ENCODE measurements at regions not wholly inside any gene's neighbourhood (a gene's known extent, or its start where the extent isn't known, plus 50 kb on each side); places are given as distances from the start of the nearest gene placed in this dataset.
"Not testable (repeated sequence)": the region's sequence is repeated elsewhere in the genome, so short reads cannot be mapped to it uniquely, and the experiment has no call there.

DNA sequence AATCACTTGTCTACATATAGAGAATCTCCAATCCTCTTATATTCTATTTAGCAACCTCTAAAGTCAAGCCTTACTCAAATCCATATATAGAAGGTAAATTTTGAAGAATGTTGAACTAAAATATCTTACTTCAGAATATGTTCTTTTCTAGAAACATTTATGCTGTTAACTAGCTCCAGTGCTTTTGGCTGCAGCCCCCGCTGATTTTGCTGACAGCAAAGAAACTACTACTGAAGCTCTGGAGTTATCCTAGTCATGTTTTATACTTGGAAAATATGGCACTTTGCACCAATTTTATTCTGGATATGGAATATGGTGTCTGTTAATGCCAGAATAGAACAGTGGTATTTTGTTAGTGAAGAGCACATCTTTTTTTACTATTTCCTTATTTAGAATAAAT, 212.4 kb upstream of the FSIP2 start:
- DNase-seq = no peak

GRCh38 chr2:185531721-185532120, 206.9 kb upstream of the FSIP2 start:
- DNase-seq = no peak

- DNase-seq = no peak
Observed at GRCh38 chr2:185537689-185538088, 200.9 kb upstream of the FSIP2 start.

GRCh38 chr2:185567196-185567595, 171.4 kb upstream of the FSIP2 start:
- DNase-seq = no peak

GRCh38 chr2:185567940-185568339, 170.7 kb upstream of the FSIP2 start:
- DNase-seq = no peak

DNA sequence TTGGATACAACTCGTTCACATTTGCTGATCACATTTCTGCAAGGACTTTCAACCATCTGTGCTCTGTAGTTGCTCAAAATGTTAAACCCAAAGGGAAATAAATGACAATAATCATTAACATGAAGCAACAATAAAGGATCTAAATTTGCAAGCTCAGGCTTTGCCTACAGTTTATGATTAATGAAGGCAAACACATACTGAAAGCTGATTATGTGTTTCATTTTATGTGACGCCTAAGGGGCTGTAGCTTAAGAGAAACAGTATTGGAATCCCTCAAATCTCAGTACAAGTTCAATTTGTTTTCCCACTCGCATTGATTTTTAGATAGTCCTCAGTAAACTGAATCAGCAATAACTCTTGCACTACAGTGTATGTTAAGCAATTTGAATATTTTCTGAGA, 160.3 kb upstream of the FSIP2 start:
- DNase-seq = no peak

- no peak for DNase-seq
Observed at GRCh38 chr2:185583058-185583816, 155.4 kb upstream of the FSIP2 start.

DNA sequence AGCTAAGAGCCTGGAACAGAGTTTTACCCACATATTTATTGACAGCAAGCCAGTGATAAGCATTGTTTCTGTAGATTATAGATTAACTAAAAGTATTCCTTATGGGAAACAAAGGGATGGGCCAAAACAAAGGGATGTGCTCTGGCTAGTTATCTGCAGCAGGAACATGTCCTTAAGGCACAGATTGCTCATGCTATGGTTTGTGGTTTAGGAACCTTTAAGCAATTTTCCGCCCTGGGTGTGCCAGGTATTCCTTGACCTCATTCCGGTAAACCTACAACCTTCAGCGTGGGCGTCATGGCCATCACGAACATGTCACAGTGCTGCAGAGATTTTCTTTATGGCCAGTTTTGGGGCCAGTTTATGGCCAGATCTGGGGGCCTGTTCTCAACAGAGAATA, 153.4 kb upstream of the FSIP2 start:
- not testable (repeated sequence) for DNase-seq

GRCh38 chr2:185591276-185591675, 147.3 kb upstream of the FSIP2 start:
- DNase-seq = not testable (repeated sequence)

- DNase-seq = no peak
Observed at GRCh38 chr2:185607945-185608344, 130.7 kb upstream of the FSIP2 start.

- no peak for DNase-seq
Observed at GRCh38 chr2:185608799-185609198, 129.8 kb upstream of the FSIP2 start.

DNA sequence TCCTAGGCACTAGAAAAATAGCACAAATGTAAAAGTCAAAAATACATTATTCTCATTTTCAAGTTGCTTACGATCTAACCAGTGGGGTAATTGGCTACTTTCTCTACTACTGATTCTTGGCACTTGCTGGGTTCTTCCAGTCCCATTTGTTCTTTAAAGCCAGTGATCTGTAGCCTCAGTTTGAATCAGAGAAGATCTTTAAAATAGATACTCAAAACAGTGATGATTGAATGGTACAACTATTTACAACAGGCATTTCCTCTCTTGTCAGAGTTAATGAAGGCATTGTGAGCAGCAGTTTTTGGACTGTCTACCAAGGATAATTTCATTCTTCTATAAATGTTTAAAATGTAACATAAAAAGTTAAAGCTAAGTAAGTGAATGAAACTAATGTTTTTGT, 128.3 kb upstream of the FSIP2 start:
- DNase-seq = no peak

GRCh38 chr2:185618625-185619024, 120.0 kb upstream of the FSIP2 start:
- no peak for DNase-seq

- DNase-seq = no peak
Observed at GRCh38 chr2:185625604-185626003, 113.0 kb upstream of the FSIP2 start.

GRCh38 chr2:185628985-185629384, 109.6 kb upstream of the FSIP2 start:
- DNase-seq = no peak

DNA sequence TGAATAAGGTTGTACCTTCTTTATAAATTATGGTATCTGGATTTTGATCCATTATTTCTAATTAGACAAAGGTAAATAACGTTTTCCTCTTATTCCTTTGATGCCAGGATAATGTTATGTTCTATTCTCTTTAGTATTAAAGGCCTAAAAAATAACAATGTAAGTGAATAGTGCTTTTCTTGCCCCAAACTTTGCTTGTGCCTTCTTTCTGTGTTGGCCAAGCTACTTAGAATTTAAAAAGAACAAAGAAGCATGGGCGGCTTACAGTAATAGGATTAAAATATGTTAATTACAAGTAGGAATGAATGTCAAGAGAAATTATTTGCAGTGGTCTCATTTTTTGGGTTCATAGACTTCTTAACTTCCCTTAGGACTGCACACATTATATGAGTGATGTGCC, 105.0 kb upstream of the FSIP2 start:
- DNase-seq = no peak

GRCh38 chr2:185638771-185639170, 99.8 kb upstream of the FSIP2 start:
- no peak for DNase-seq

DNA sequence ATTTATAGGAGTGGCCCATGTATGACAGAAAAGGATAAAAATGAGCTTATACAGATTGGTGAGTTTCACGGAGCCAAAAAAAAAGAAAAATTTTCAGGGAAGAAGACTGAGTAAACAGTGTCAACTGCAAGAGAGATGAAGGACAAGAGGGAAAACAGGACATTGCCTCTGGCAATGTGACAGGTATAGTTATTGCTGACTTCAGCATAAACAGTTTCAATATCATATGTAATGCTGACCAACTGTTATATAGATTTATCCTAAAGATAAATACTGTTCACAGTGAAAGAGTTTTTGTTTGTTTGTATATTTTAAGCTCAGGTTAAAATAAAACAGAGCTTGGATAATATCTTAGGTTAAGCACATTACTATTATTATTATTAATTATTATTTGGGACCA, 98.0 kb upstream of the FSIP2 start:
- no peak for DNase-seq

DNA sequence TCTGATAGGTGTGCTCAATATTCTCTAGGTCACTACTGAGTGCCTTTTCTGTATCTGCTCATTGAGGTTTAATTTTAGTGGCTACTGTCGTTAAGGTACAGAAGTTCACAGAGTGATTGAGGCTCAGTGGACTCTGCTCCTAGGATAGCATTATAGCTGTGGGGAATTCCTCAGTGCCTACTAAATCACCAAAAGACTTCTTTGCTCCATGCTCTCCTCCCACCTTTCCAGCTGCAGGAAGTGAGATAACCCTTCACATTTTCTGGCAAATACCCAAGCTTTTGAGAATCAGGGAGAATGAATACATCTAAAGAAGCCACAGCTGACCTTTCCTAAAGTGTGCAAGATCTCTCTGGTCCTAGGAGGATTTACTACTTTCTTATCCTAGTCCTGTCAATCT, 95.2 kb upstream of the FSIP2 start:
- DNase-seq = no peak

DNA sequence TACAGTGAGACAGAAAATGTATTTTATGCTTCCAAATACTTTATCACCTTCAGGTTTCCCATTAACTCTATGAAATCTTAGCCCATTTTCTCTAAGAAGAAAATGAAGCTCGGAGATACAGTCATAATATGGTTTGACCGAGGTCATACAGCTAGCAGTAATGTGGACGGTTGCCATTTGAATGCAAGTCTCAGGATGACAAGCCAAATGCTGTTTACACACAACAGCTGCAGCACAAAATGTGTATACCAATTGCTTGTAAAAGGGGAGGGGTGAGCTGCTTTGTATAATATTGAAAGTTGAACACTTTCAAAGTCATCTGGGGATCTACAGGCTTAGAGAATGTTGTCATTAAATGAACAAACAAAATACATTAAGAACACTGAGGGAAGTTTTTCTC, 93.8 kb upstream of the FSIP2 start:
- DNase-seq = peak; percentile 49

- DNase-seq = no peak
Observed at GRCh38 chr2:185645529-185645928, 93.1 kb upstream of the FSIP2 start.

GRCh38 chr2:185658750-185659149, 79.9 kb upstream of the FSIP2 start:
- no peak for DNase-seq

GRCh38 chr2:185663811-185664210, 74.8 kb upstream of the FSIP2 start:
- DNase-seq = no peak

DNA sequence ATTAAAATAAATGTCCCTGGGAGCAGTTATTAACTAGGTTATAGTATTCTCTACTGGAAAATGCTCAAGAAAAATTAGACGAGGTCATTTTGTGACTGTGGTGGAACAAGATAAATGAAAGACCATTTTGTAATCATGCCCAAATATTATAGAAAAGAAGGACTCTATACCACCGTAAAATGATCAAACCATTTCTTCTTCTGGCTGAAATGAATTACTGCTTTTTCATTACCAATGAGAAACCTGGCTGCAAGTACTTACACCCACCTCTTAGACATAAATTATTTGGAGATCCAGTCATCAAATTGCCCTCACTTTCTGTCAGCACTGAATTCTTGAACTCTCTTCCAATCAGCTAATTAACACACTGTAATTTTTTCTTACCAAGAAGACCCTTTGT, 74.2 kb upstream of the FSIP2 start:
- DNase-seq = no peak

DNA sequence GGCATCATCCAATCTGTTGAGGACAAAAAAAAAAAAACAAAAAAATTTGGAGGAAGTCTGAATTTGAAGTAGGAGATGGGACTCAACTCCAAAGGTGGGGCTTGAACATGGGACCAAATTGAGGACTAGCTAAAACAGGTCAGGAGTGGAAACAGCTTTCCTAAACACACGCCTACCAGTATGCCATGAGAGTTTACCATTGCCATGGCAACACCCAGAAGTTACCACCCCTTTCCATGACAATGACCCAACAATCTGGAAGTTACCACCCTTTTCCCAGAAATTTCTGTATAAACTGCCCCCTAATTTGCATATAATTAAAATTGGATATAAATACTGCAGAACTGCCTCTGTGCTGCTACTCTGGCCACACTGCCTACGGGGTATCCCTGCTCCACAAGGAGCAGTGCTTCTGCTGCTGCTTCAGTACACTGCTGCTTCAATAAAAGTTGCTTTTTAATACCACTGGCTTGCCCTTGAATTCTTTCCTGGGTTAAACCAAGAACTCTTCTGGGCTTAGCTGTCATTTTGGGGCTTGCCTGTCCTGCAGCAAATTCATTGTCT, 73.3 kb upstream of the FSIP2 start:
- DNase-seq = no peak

Measured in right hindlimb (tissue), 1 donor.